Stimulated activated CD4-positive, alpha-beta T cell treated with anti-CD3 and anti-CD28 coated beads, Interleukin-2, amount 100 ng/mL, for 48 hours (primary cell): ENCODE measurements at regions not wholly inside any gene's neighbourhood (a gene's known extent, or its start where the extent isn't known, plus 50 kb on each side); places are given as distances from the start of the nearest gene placed in this dataset.

Experiments
- DNase-seq, 2 donors: peaks; one replicate each; pipeline ENCODE4 v3.0.0-alpha.2; 2020

DNA sequence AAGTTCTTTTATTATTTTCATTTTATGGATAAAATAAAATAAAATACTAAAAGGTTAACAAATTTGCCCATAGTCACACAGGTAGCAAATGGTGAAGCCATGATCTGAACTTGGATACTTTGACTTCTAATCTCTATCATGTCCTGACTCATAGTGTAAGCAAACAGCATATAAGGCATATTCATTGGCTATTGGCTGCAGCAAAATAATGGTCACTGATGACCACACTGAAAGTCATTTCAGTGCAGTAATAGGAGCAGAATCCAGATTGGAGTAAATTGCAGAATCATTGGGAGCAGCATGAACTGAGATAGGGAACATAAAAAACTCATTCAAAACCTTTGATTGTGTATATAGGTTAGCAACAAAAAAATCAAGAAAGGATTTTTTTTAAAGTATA is 262.9 kb downstream of the PLA2G4A start:
- DNase-seq, result no peak

DNA sequence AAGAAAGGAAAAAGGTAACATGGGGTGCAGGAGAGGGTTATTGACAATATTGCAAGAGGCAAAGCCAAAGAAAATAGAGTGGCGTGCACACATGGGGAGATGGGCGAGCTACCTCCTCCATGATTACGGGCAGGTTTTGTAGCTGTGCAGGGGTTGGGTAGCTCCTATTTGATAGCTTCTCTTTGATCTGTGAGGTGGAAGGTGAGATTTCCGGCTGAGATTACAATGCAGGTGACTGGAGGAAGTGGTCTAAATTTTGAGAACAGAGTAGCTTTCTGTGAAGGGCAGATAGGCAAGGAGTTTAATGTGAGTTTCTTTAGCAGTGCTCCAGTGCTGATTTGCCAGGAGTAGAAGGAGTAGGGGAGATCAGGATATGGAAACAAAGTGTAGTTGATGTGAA is 263.4 kb downstream of the PLA2G4A start:
- no peak for DNase-seq

DNA sequence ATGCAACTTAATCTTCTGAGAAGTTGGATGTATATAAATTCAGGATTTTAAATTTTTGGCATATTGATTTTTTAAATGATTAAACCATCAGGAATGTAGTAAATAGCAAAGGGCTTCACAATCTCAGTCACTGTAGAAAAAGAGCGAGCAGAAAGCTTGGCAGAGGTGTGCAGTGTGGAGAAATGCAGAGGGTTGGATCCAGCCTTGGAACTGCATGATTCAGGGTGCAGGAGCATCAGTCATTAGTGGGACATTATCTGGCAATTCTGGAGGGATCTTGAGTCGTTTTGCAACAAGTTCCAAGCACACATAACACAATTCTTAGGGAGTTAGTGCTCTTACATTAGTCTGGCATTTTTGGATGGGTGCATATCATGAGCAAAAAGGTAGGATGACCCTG is 267.9 kb downstream of the PLA2G4A start:
- no peak for DNase-seq

DNA sequence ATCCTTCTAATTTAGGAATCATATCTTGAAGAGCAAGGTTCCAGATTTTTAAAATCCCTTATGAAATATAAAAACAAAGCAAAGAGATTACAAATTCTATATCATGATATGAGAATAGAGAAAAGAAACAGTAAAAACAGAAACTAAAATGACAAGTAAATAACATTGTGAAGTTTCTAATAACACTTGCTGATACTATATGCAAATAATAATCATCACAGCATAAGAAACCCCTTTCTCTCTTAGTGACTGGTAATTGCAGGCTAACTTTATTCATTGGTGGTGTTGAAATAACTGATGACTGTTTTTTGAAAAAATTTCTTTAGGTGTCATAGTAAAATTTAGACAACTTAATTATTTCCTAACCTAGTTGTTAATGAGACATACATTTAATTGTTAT is 281.6 kb downstream of the PLA2G4A start:
- DNase-seq, result no peak

- no peak for DNase-seq
These were observed 286.0 kb downstream of the PLA2G4A start for GRCh38 chr1:187114792-187115191.

GRCh38 chr1:187121661-187122060 is 292.9 kb downstream of the PLA2G4A start:
- DNase-seq, result no peak

DNA sequence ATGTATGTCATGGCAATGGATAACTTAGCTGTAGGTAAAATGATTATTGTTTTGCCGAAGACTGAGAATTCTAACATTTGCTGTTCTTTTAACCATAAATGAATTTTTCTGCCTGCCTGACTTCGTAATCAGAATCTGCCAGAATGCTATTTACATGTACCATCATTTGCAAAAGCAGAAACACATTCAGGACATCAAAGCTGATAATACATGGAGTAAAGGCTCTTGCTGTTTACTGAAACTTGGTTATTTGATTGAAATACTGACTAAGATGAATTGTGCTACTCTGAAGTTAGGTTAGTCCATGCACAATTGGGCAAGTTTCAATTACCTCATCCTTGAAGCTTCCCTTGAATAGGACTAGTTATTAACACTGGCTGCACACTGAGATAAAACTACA is 293.8 kb downstream of the PLA2G4A start:
- no peak for DNase-seq

DNA sequence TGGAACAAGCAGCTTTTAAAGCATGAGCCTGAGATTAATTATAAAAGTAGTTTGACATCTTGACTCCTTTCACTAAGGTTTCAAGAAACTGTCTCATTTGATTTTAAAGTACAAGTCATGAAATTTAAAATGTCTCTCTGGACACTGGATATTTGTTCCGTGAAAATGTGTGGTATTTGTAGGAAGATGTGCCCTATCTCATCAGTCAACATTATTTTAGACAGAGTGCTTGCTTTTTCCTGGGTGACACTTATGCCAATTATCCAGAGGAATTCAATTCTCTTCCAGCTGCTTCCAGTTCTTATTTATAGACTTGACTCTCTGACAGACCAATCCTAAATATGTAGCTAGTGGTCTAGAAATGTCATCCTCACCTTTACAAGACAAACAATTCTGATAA is 300.4 kb downstream of the PLA2G4A start:
- no peak for DNase-seq

DNA sequence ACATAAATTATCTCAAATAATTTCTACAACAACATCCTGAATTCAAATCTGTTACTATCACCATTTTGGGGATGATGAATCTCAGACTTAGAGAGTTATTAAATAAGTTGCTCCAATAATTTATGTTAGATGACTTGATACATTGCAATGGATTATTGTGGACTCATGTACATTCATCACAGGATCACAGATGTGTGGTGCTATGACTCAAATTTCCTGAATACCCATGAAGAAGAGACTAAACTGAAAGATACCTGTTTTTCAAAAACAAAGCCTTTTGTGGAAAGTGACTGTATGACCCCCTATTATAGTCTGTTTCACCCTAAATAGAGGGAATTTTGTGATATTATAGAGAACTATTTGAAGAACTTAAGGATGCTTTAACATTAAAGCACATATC is 315.0 kb downstream of the PLA2G4A start:
- DNase-seq, result no peak

DNA sequence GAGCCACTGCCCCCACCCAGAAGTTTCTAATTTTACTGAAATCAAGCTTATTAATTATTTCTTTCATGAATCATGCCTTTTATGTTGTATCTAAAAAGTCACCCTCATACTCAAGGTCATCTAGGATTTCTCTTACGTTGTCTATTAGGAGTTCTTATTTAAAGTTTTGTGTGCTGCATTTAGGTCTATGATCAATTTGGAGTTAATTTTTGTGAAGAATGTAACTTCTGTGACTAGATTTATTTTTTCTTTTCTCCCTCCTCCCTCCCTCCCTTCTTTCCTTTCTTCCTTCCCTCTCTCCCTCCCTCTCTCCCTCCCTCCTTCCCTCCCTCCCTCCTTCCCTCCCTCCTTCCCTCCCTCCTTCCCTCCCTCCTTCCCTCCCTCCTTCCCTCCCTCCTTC is 317.6 kb downstream of the PLA2G4A start:
- DNase-seq, result no peak

- DNase-seq, result no peak
These were observed 322.8 kb downstream of the PLA2G4A start for GRCh38 chr1:187151555-187151954.

GRCh38 chr1:187153047-187153446 is 324.3 kb downstream of the PLA2G4A start:
- no peak for DNase-seq

DNA sequence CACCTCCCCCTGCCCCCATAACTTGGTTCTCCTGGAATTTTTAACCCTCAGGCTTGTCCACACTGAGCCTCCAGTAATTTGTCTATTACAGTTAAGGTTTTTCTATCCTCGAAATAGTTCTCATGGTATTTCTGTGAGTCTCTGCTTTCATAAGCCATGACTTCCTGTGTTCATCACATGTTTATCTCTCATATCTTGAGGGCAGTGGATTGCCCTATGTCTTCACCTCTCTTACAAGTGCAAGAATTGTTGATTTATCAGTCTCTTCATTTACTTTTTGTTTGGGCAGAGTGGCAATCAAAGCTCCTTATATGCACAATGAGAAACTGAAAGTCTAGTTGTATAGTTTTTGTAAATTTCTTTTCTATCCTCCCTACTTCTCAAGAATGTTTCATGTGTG is 328.4 kb downstream of the PLA2G4A start:
- no peak for DNase-seq

GRCh38 chr1:187157552-187157951 is 328.8 kb downstream of the PLA2G4A start:
- no peak for DNase-seq

GRCh38 chr1:187167555-187167954 is 338.8 kb downstream of the PLA2G4A start:
- DNase-seq, result no peak

GRCh38 chr1:187168297-187168696 is 339.5 kb downstream of the PLA2G4A start:
- no peak for DNase-seq

- DNase-seq, result no peak
These were observed 356.6 kb downstream of the PLA2G4A start for GRCh38 chr1:187185389-187185788.

GRCh38 chr1:187197685-187198084 is 368.9 kb downstream of the PLA2G4A start:
- no peak for DNase-seq

GRCh38 chr1:187203257-187203656 is 374.5 kb downstream of the PLA2G4A start:
- no peak for DNase-seq

GRCh38 chr1:187212377-187212776 is 383.6 kb downstream of the PLA2G4A start:
- DNase-seq, result no peak

DNA sequence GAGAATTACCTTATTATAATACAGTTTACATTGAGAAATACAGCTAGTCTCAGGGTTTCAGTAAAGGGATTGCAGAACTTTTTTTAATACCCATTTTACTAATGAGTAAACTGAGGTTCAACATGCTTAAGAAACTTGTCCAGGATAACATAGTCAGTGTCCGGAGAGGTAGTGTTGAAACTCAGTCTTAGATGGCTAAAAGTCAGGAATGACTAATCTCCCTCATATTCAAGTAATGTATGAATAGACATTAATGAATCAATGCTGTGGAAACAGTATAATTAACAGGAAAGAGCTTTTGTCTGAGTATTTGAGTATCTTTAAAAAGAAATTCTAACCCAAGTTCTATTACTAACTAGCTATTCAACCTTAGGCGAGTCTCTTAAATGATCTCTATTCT is 397.6 kb downstream of the PLA2G4A start:
- no peak for DNase-seq

DNA sequence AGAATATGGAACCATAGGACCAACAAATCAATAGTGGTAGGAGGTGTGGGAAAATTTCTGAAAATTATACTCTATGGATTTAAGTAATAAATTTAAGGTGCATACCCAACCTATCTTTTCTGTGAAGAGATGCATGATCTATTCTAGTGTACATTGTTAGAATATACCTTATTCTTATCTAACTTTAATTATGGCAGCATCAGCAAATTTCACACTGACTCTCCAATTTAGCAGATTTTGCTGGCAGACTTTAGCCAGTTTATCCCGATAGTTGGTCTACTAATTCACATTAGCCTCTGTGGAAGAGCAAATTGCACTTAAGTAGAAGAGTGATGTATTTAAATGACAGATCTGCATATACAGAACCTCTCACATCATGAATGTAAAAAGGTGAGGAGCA is 400.0 kb downstream of the PLA2G4A start:
- no peak for DNase-seq

DNA sequence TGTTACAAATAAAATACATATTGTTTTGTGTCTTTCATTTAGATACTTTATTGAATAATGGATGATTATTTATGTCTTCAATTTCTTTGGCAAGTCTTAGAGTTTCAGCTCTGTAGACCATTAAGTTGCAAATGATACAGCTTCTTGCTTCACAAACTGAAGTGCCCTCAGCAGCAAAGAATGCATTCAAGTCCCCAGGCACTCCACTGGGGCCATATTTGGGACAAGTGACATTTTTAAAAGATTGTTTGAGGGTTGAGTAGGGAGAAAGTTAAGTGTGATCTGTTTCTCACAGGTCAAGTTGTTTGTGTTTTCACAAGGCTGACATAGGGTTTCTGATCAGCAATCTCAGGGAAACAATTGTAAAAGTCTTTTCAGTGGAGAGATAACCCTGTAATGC is 400.7 kb downstream of the PLA2G4A start:
- DNase-seq, result no peak

GRCh38 chr1:187234706-187235105 is 406.0 kb downstream of the PLA2G4A start:
- DNase-seq, result no peak

- DNase-seq, result no peak
These were observed 407.4 kb downstream of the PLA2G4A start for GRCh38 chr1:187236199-187236598.

DNA sequence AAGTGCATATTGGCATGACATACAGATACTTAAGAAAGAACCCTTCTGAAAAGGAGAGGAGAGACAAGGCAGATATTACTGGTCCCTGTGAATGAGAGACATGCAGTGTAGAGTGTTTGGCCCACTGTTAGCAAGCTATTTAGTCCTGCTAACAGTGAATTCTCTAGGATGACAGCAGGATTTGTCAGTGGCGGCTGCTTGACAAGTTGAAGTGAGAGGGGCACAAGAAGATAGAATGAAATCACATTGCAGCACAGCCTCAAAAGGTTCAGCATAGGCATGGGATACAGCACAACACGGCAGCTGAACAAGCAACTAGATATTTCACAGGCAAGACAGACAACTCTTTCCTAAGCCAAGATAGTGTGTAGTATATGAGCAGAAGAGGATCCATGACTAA is 407.9 kb downstream of the PLA2G4A start:
- no peak for DNase-seq
